Central memory CD8-positive, alpha-beta T cell (primary cell): ENCODE measurements at regions not wholly inside any gene's neighbourhood (a gene's known extent, or its start where the extent isn't known, plus 50 kb on each side); places are given as distances from the start of the nearest gene placed in this dataset.
"Not testable (repeated sequence)": the region's sequence is repeated elsewhere in the genome, so short reads cannot be mapped to it uniquely, and the experiment has no call there.

Source experiments
- ATAC-seq: fragments of 150-1000 bp; cut with Tn5 transposase; replicated peaks from 2 replicates; pipeline ENCODE4 v1.10.0; 2022; ENCODE audit warnings: mild to moderate bottlenecking, moderate FRiP score, moderate number of reproducible peaks; ENCODE audit not compliant: poor library complexity, severe bottlenecking; ENCODE audit errors: extremely low read depth
- DNase-seq, 2 donors: peaks; one replicate each; pipeline ENCODE4 v3.0.0; 2021; ENCODE audit warnings: low spot score in 2 of 2
- H3K27ac Mint-ChIP-seq: one replicate; pipeline ENCODE4 v1.8.0; 2022; ENCODE audit warnings: low read depth, mild to moderate bottlenecking, moderate library complexity, mixed read lengths
- H3K27me3 Mint-ChIP-seq: one replicate; pipeline ENCODE4 v1.8.0; 2022; ENCODE audit warnings: mixed read lengths
- H3K36me3 Mint-ChIP-seq: one replicate; pipeline ENCODE4 v1.8.0; 2022; ENCODE audit warnings: mild to moderate bottlenecking, moderate library complexity, mixed read lengths; ENCODE audit not compliant: insufficient read depth
- H3K4me1 Mint-ChIP-seq: one replicate; pipeline ENCODE4 v1.8.0; 2022; ENCODE audit warnings: mixed read lengths
- H3K4me3 Mint-ChIP-seq: one replicate; pipeline ENCODE4 v1.8.0; 2022; ENCODE audit warnings: mild to moderate bottlenecking, moderate library complexity, mixed read lengths
- H3K9me3 Mint-ChIP-seq: one replicate; pipeline ENCODE4 v1.8.0; 2022; ENCODE audit warnings: mixed read lengths

DNA sequence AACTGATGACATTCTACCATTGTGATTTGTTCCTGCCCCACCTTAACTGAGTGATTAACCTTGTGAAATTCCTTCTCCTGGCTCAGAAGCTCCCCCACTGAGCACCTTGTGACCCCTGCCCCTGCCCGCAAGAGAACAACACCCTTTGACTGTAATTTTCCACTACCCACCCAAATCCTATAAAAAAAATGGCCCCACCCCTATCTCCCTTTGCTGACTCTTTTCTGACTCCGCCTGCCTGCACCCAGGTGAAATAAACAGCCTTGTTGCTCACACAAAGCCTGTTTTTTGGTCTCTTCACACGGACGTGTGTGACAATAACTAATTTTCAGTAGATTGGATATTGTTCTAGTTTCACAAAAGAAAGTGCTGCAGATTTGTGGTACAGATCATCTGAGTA is 492.2 kb downstream of the RAPGEF2 start:
- not testable (repeated sequence) for DNase-seq, H3K4me3 Mint-ChIP-seq, ATAC-seq, H3K4me1 Mint-ChIP-seq, H3K27me3 Mint-ChIP-seq, H3K27ac Mint-ChIP-seq, H3K36me3 Mint-ChIP-seq, H3K9me3 Mint-ChIP-seq

DNA sequence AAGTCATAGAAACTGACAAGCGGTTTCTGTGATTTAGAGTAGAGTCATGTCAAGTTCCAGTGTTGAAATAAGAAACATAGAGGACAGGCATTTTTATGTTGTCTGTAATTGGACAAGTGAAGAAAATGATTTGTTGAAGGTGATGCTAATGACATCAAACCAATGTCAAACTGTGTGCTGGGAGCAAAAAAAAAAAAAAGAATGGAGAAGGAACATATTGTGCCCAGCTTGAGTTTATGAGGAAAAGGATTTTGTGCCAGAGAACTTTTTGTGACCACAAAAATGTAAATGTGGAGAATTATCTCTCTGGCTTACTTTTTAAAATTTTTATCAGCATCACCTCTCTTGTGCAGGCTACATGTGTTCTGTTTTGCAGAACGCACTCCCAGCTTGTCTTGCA is 495.7 kb downstream of the RAPGEF2 start:
- H3K27ac Mint-ChIP-seq = no peak overlapping the region
- no peaks in the 10 kb centered on the region for H3K27me3 Mint-ChIP-seq
- peaks cover 7% of the 10 kb centered on the region for H3K9me3 Mint-ChIP-seq
- H3K4me1 Mint-ChIP-seq = no peaks in the 10 kb centered on the region
- DNase-seq = no peak
- H3K4me3 Mint-ChIP-seq = no peak overlapping the region
- no peak for ATAC-seq
- H3K36me3 Mint-ChIP-seq = no peaks in the 10 kb centered on the region

DNA sequence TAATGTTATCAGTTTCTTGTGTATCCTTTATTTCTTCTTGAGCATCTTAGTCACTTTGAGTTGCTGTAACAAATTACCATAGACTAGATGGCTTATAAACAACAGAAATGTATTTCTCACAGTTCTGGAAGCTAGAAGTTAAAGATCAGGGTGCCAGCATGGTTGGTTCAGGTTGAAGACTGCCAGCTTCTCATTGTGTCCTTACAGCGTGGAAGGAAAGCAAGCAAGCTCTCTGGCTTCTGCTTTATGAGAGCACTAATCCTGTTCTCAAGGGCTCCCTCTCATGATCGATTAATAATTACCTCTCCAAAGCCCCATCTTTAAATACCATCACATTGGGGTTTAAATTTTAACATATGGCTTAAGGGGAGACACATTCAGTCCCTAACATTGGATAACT is 497.2 kb downstream of the RAPGEF2 start:
- ATAC-seq (no peak), DNase-seq (no peak)

DNA sequence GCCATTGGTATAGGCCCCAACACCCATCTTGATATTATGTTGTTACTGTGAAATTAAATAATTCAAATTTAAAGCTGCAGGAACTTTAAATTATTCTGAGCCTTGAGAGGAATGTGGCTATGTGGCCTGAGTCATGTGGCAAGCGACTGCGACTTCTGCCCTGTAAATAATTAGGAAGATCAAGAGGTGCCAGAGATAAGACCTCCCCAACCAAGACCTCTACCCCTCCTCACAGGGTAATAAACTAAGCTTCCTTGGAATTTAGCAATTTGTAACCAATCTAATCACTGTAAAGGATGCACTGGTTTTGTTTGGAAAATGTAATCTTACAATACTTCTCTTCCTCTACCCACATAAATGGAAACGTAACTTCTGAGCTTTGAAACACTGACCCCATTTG is 501.9 kb downstream of the RAPGEF2 start:
- ATAC-seq (no peak), DNase-seq (no peak)
- H3K27me3 Mint-ChIP-seq = no peaks in the 10 kb centered on the region
- no peaks in the 10 kb centered on the region for H3K9me3 Mint-ChIP-seq
- no peak overlapping the region for H3K4me3 Mint-ChIP-seq
- no peaks in the 10 kb centered on the region for H3K36me3 Mint-ChIP-seq
- H3K27ac Mint-ChIP-seq = no peak overlapping the region
- no peaks in the 10 kb centered on the region for H3K4me1 Mint-ChIP-seq

More for the DNA sequence above, 497.2 kb downstream of the RAPGEF2 start:
- Mint-ChIP-seq H3K27ac (no peak overlapping the region), H3K4me3 (no peak overlapping the region), H3K4me1 (no peaks in the 10 kb centered on the region), H3K9me3 (peaks cover 7% of the 10 kb centered on the region), H3K36me3 (no peaks in the 10 kb centered on the region), H3K27me3 (no peaks in the 10 kb centered on the region)

DNA sequence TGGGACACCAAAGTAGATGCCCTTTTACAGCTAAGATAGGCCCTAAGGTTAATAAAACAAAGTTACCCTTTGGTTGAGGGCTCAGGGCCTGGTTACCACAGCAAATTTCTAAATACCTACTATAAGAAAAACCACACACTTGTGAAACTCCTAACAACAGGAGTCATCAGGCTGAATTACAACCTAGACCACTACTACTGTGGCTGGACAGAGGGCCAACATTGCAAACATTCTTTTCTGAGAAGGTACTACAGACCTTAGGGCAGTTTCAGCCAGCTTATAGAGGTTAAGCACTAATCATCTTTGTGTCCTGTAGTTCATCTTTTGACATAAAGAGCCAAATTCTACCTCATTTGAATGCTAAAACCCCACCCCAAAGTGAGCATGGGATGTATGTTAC is 504.0 kb downstream of the RAPGEF2 start:
- no peak for DNase-seq
- Mint-ChIP-seq H3K9me3 (no peaks in the 10 kb centered on the region), H3K36me3 (no peaks in the 10 kb centered on the region), H3K4me3 (no peak overlapping the region), H3K4me1 (no peaks in the 10 kb centered on the region), H3K27ac (no peak overlapping the region), H3K27me3 (no peaks in the 10 kb centered on the region)
- ATAC-seq = no peak

DNA sequence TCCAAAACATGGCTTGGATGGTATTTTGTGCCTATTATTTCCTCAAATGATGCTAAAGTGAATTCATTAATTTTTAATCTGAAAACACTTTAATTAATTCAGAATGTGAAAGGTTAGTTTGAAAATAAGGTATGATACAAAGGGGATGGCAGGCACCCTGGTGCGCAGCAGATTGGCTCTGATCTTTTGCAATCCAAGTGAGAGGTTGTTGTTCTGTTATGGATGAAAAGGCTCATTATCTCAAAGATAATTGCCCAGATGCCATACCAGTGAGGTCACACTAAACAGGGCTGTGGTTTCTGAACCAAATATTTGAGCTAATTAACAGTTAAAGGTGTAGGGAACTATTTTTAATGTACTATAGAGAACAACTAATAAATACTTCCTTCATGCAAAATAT is 504.9 kb downstream of the RAPGEF2 start:
- H3K9me3 Mint-ChIP-seq = peaks cover 7% of the 10 kb centered on the region
- H3K4me3 Mint-ChIP-seq = no peak overlapping the region
- DNase-seq (no peak), ATAC-seq (no peak)
- H3K36me3 Mint-ChIP-seq = no peaks in the 10 kb centered on the region
- H3K27ac Mint-ChIP-seq = no peak overlapping the region
- no peaks in the 10 kb centered on the region for H3K27me3 Mint-ChIP-seq
- H3K4me1 Mint-ChIP-seq = no peaks in the 10 kb centered on the region

DNA sequence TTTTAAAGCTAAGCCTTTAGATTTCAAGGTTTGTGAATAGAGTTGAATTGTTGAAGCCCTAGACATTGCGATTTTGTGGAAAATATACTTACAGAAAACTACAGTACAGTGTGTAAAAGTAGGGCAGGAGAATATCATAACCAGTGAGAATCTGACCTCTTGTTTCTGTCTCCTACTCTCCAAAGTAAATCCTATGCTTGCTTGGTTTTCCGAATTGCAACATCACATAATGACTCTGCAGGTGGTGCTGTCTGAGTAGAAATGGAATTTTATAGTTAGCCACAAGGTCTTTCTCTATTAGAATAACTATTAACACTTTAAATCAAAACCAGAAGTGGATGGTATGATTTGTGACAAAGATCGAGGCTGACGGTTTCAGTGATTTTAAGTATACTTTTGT is 505.6 kb downstream of the RAPGEF2 start:
- H3K4me1 Mint-ChIP-seq = no peaks in the 10 kb centered on the region
- no peaks in the 10 kb centered on the region for H3K27me3 Mint-ChIP-seq
- H3K27ac Mint-ChIP-seq = no peak overlapping the region
- H3K36me3 Mint-ChIP-seq = no peaks in the 10 kb centered on the region
- peaks cover 7% of the 10 kb centered on the region for H3K9me3 Mint-ChIP-seq
- no peak for ATAC-seq
- H3K4me3 Mint-ChIP-seq = no peak overlapping the region
- DNase-seq = no peak

DNA sequence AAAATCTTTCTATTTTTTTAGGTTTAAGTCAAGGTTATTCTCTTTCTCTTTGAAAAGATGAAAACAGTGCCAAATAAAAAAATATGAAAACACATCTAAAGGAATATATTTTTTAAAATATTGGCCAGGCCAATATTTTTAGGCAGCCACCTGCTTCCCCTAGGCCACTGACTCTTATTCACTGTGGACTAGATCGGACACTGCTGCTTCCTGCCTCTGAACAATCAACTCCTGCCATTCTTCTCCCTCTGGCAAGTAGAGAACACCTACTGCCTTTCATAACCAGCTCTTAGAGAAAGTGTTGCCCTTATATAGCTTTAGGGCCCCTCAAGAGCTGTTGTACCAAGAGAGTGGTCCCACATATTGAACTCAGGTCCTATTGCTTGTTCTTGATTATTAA is 529.2 kb downstream of the RAPGEF2 start:
- Mint-ChIP-seq H3K4me1 (no peaks in the 10 kb centered on the region), H3K36me3 (peaks cover 2% of the 10 kb centered on the region), H3K9me3 (peaks cover 18% of the 10 kb centered on the region), H3K27me3 (no peaks in the 10 kb centered on the region), H3K27ac (no peak overlapping the region), H3K4me3 (no peak overlapping the region)
- no peak for DNase-seq
- no peak for ATAC-seq

DNA sequence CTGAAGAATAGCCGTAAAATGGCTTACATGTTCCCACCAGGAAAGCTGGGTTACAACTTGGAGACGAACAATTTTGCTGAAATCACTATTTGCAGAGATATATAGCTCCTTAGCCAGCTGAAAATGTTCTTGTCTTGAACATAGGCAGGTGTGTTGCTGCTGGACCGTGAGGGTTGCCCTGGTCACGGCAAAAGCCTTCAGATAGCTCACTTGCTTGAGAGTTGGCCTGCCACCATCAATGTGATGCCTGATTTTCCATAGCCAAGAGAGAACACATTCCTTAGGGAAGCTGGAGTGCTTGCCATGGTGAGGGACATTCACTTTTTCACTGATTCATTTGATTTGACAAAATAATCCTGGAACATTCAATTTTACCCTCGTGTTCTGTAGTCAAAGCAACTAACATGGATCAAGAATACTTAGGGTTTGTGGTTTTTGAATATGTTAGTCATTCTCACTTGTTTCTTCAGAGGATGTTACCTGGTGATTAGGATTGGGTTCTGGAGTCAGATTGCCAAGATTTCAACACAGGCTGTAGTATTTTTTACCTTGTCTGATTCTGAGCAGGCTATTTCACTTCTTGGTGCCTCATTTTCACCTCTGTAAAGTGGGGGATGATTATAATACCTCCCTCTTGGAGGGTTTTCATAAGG is 536.9 kb downstream of the RAPGEF2 start:
- DNase-seq = no peak
- H3K4me1 Mint-ChIP-seq = no peaks in the 10 kb centered on the region
- H3K36me3 Mint-ChIP-seq = peaks cover 2% of the 10 kb centered on the region
- H3K27ac Mint-ChIP-seq = no peak overlapping the region
- no peaks in the 10 kb centered on the region for H3K27me3 Mint-ChIP-seq
- no peak overlapping the region for H3K4me3 Mint-ChIP-seq
- peaks cover 20% of the 10 kb centered on the region for H3K9me3 Mint-ChIP-seq
- ATAC-seq = no peak

DNA sequence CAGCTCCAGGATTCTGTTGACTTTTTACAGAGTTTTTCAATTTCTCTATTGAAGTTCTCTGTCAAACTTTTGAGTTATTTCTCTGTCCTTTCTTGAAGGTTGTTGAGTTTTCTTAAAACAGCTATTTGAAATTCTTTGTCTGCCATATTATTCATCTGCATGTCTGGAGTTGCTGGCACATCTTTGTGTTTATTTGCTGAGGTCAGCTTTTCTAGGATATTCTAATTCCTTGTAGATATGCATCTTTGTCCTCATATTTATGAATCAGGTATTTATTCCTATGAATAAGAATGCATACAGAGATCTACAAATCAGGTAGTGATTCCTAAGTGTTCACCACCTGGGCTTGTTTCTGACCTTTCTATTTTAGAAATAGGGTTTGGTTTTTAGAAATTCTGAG is 546.4 kb downstream of the RAPGEF2 start:
- H3K27ac Mint-ChIP-seq = no peak overlapping the region
- no peak for DNase-seq
- no peaks in the 10 kb centered on the region for H3K27me3 Mint-ChIP-seq
- ATAC-seq = no peak
- no peaks in the 10 kb centered on the region for H3K36me3 Mint-ChIP-seq
- no peak overlapping the region for H3K4me3 Mint-ChIP-seq
- peaks cover 14% of the 10 kb centered on the region for H3K9me3 Mint-ChIP-seq
- H3K4me1 Mint-ChIP-seq = no peaks in the 10 kb centered on the region

DNA sequence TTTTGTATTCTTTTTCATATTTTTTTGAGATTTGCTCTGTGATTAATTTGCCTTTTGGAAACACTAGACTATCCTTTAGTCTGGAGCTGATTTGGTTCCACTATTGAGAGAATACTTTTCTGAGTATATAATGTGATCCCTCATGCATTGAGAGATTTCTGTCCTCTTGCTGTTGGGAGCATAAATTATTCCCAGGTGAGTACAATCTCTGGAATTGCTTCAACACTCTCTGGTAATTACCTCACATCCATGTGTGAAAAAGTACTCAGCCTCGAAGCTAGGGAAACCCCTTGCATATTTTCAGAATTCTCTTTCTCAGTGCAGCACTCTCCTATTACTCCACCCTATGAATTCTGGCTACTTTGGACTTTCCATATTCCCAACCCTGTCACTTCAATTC is 550.0 kb downstream of the RAPGEF2 start:
- Mint-ChIP-seq H3K36me3 (no peaks in the 10 kb centered on the region), H3K4me1 (no peaks in the 10 kb centered on the region), H3K27ac (no peak overlapping the region), H3K4me3 (no peak overlapping the region), H3K9me3 (peaks cover 14% of the 10 kb centered on the region), H3K27me3 (no peaks in the 10 kb centered on the region)
- no peak for ATAC-seq
- no peak for DNase-seq

DNA sequence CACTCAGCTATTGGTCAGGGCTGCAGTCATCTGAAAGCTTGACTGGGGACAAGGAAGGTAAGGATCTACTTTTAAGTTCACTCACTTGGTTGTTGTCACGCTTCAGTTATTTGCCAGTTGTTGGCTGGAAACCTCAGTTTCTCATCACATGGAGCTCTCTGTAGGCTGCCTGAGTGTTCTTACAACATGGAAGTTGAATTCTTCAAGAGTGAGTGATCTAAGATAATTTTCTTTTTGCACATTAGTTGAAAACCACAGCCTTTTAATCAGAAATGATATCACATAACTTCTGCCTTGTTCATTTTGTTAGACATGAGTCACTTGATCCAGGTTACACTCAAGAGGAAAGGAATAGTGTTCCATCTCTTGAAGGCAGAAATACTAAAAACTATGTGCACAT is 552.7 kb downstream of the RAPGEF2 start:
- no peak for ATAC-seq
- DNase-seq = no peak
- H3K4me1 Mint-ChIP-seq = no peaks in the 10 kb centered on the region
- H3K4me3 Mint-ChIP-seq = no peak overlapping the region
- H3K27ac Mint-ChIP-seq = no peak overlapping the region
- no peaks in the 10 kb centered on the region for H3K27me3 Mint-ChIP-seq
- H3K9me3 Mint-ChIP-seq = peaks cover 5% of the 10 kb centered on the region
- H3K36me3 Mint-ChIP-seq = no peaks in the 10 kb centered on the region

DNA sequence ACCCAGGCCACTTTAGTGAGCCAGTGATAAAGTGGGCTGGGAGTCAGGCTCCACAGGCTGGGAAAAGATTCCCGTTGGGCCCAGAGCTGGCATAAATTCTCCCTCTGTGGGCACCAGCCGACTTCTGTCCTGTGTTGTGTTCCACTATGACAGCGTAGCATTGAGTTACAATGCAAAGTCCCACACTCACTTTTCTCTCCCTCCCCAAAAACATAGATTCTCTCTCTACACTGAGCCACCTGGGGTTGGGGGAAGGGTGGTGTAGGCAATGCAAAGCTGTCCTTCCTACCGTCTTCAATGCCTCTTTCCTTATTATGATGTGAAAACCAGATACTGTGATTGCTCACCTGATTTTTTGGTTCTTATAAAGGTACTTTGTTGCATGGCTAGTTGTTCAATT is 566.2 kb downstream of the RAPGEF2 start:
- Mint-ChIP-seq H3K36me3 (peaks cover 2% of the 10 kb centered on the region), H3K4me1 (no peaks in the 10 kb centered on the region), H3K4me3 (no peak overlapping the region), H3K27me3 (no peaks in the 10 kb centered on the region), H3K27ac (no peak overlapping the region), H3K9me3 (peaks cover 14% of the 10 kb centered on the region)
- no peak for ATAC-seq
- no peak for DNase-seq

DNA sequence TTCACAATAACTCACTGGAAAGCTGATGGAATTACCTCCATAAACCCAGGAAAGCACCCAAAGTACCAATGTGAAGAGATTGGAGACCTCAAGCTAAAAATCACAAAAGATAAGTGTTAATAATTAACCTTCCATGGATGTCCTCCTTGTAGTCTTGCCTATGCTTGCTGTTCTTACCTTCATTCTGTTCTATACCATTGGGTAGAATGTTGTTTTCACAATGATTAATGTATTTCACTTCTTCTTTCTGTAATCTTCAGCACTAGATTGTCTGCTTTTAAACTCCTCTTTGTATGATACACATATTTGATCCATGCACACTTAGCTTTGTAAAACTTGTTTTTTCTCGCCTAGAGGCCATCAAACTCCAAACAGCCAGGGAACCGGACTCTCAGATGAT is 570.3 kb downstream of the RAPGEF2 start:
- Mint-ChIP-seq H3K36me3 (peaks cover 2% of the 10 kb centered on the region), H3K4me3 (no peak overlapping the region), H3K27me3 (no peaks in the 10 kb centered on the region), H3K27ac (no peak overlapping the region), H3K4me1 (no peaks in the 10 kb centered on the region), H3K9me3 (peaks cover 11% of the 10 kb centered on the region)
- DNase-seq (no peak), ATAC-seq (no peak)
